Right renal pelvis (tissue), 4 donors: ENCODE measurements at regions not wholly inside any gene's neighbourhood (a gene's known extent, or its start where the extent isn't known, plus 50 kb on each side); places are given as distances from the start of the nearest gene placed in this dataset.

Source experiments
- DNase-seq, 4 donors: peaks; one replicate each; pipeline ENCODE4 v3.0.0-alpha.2; 2013; ENCODE audit warnings: low read depth in 4 of 4, low spot score in 3 of 4, missing footprints in 1 of 4

GRCh38 chr18:67710639-67711038, 194.1 kb upstream of the DSEL start:
- DNase-seq = no peak

GRCh38 chr18:67705748-67706147, 189.2 kb upstream of the DSEL start:
- DNase-seq = no peak

GRCh38 chr18:67695684-67696083, 179.2 kb upstream of the DSEL start:
- DNase-seq = no peak

- DNase-seq = no peak
Measured at GRCh38 chr18:67694787-67695186, 178.3 kb upstream of the DSEL start.

GRCh38 chr18:67692811-67693210, 176.3 kb upstream of the DSEL start:
- DNase-seq = no peak

GRCh38 chr18:67682516-67682915, 166.0 kb upstream of the DSEL start:
- no peak for DNase-seq

GRCh38 chr18:67677489-67677888, 161.0 kb upstream of the DSEL start:
- no peak for DNase-seq

- no peak for DNase-seq
Measured at GRCh38 chr18:67672716-67673115, 156.2 kb upstream of the DSEL start.

GRCh38 chr18:67672155-67672554, 155.6 kb upstream of the DSEL start:
- no peak for DNase-seq

- DNase-seq = no peak
Measured at GRCh38 chr18:67670024-67670543, 153.6 kb upstream of the DSEL start.

- DNase-seq = no peak
Measured at GRCh38 chr18:67665266-67665665, 148.7 kb upstream of the DSEL start.

- no peak for DNase-seq
Measured at GRCh38 chr18:67662996-67663395, 146.5 kb upstream of the DSEL start.

- no peak for DNase-seq
Measured at GRCh38 chr18:67661555-67661954, 145.0 kb upstream of the DSEL start.

GRCh38 chr18:67654101-67654500, 137.6 kb upstream of the DSEL start:
- no peak for DNase-seq

GRCh38 chr18:67652288-67652687, 135.8 kb upstream of the DSEL start:
- DNase-seq = no peak

- DNase-seq = no peak
Measured at GRCh38 chr18:67651438-67651837, 134.9 kb upstream of the DSEL start.

- no peak for DNase-seq
Measured at GRCh38 chr18:67650686-67651385, 134.3 kb upstream of the DSEL start.

GRCh38 chr18:67646890-67647289, 130.4 kb upstream of the DSEL start:
- DNase-seq = no peak

- no peak for DNase-seq
Measured at GRCh38 chr18:67644226-67644625, 127.7 kb upstream of the DSEL start.

- DNase-seq = no peak
Measured at GRCh38 chr18:67639872-67640271, 123.4 kb upstream of the DSEL start.

- no peak for DNase-seq
Measured at GRCh38 chr18:67636597-67637385, 120.3 kb upstream of the DSEL start.
